ENCODE measurements at regions not wholly inside any gene's neighbourhood (a gene's known extent, or its start where the extent isn't known, plus 50 kb on each side); places are given as distances from the start of the nearest gene placed in this dataset.

DNA sequence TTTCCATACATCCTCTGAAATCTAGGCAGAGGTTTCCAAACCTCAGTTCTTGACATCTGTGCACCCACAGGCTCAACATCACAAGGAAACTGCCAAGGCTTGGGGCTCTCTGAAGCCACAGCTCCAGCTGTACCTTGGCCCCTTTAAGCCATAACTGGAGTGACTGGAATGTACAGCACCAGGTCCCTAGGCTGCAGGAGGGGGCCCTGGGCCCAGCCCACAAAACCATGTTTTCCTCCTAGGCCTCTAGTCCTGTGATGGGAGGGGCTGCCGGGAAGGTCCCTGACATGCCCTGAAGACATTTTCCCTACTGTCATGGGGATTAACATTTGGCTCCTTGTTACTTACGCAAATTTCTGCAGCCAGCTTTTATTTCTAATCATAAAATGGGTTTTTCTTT is 1093.0 kb upstream of the PCDH9 start:
- DNase-seq, result no peak
- WGBS, 5 donors, result 84 to 100% (median 91%) methylated on average over 2 of the region's 2 CpGs
- no peaks in the 10 kb centered on the region for H3K27me3 ChIP-seq (replicated peaks in 1 of 7)
- intact Hi-C loops (cut with DNase I; ENCODE audit: low total_unique reads), result no loop called here
- TF ChIP-seq POLR2AphosphoS5 (IDR thresholded peaks at IDR 0.05), result no peak
- no peak for TF ChIP-seq POLR2A (IDR thresholded peaks at IDR 0.05)
- no peak for TF ChIP-seq CTCF (IDR thresholded peaks at IDR 0.05 in 8 of 11, conservative IDR thresholded peaks at IDR 0.05 in 3 of 11)
- H3K36me3 ChIP-seq, result no peaks in the 10 kb centered on the region
- peaks cover 0 to 66% (median 38%) of the 10 kb centered on the region in 8 donors for H3K9me3 ChIP-seq
- H3K4me3 ChIP-seq, result no peak overlapping the region
- H3K4me1 ChIP-seq, result no peaks in the 10 kb centered on the region
- no peak overlapping the region for H3K27ac ChIP-seq

- Histone ChIP-seq H3K27ac (no peak overlapping the region), H3K9me3 (peaks cover 0 to 64% (median 40%) of the 10 kb centered on the region in 8 donors), H3K36me3 (no peaks in the 10 kb centered on the region), H3K4me1 (no peaks in the 10 kb centered on the region), H3K4me3 (no peak overlapping the region), H3K27me3 (replicated peaks in 1 of 7) (no peaks in the 10 kb centered on the region)
- WGBS, 5 donors, result 72 to 86% (median 77%) methylated on average over 2 of the region's 2 CpGs
- intact Hi-C loops (cut with DNase I; ENCODE audit: low total_unique reads), result no loop called here
- TF ChIP-seq POLR2A (IDR thresholded peaks at IDR 0.05), result no peak
- TF ChIP-seq CTCF (IDR thresholded peaks at IDR 0.05 in 8 of 11, conservative IDR thresholded peaks at IDR 0.05 in 3 of 11), result no peak
- no peak for TF ChIP-seq POLR2AphosphoS5 (IDR thresholded peaks at IDR 0.05)
- DNase-seq, result no peak
Measured at GRCh38 chr13:68319384-68319783, 1089.2 kb upstream of the PCDH9 start.

- Histone ChIP-seq H3K4me1 (no peaks in the 10 kb centered on the region), H3K27me3 (replicated peaks in 1 of 7) (no peaks in the 10 kb centered on the region), H3K27ac (no peak overlapping the region), H3K4me3 (no peak overlapping the region), H3K9me3 (no peaks in the 10 kb centered on the region), H3K36me3 (no peaks in the 10 kb centered on the region)
- intact Hi-C loops (cut with DNase I; ENCODE audit: low total_unique reads), result loop anchor here (10.0 kb wide), 1 partner anchor 620 kb away; no protein-coding TSS in a partner anchor
- TF ChIP-seq POLR2A (IDR thresholded peaks at IDR 0.05) (no peak), CTCF (IDR thresholded peaks at IDR 0.05 in 8 of 11, conservative IDR thresholded peaks at IDR 0.05 in 3 of 11) (peak in 6 of 11 experiments; percentile 39 to 53 (median 44))
- no peak for DNase-seq
- WGBS, 5 donors, result 33 to 44% (median 38%) methylated on average over 1 of the region's 1 CpG
Measured at GRCh38 chr13:68304286-68304893, 1074.3 kb upstream of the PCDH9 start.

- H3K9me3 ChIP-seq, result no peaks in the 10 kb centered on the region
- DNase-seq, result no peak
- H3K27me3 ChIP-seq (replicated peaks in 1 of 7), result no peaks in the 10 kb centered on the region
- no peak overlapping the region for H3K27ac ChIP-seq
- H3K36me3 ChIP-seq, result no peaks in the 10 kb centered on the region
- TF ChIP-seq POLR2A (IDR thresholded peaks at IDR 0.05) (no peak), POLR2AphosphoS5 (IDR thresholded peaks at IDR 0.05) (no peak), CTCF (IDR thresholded peaks at IDR 0.05 in 8 of 11, conservative IDR thresholded peaks at IDR 0.05 in 3 of 11) (no peak)
- intact Hi-C loops (cut with DNase I; ENCODE audit: low total_unique reads), result no loop called here
- no peaks in the 10 kb centered on the region for H3K4me1 ChIP-seq
- H3K4me3 ChIP-seq, result no peak overlapping the region
Measured at GRCh38 chr13:68293631-68294030, 1063.5 kb upstream of the PCDH9 start.

All from spleen (tissue), 11 donors.